HCT116 (cell line): ENCODE measurements at regions not wholly inside any gene's neighbourhood (a gene's known extent, or its start where the extent isn't known, plus 50 kb on each side); places are given as distances from the start of the nearest gene placed in this dataset.

Experiments used
- ATAC-seq: fragments of 200-7000 bp; cut with Tn5 transposase; 2 replicates; pipeline ENCODE4 v1.9.1; 2020; ENCODE audit warnings: mild to moderate bottlenecking, moderate library complexity
- BruUV-seq: library from RNA; stranded (reverse); fragments of 400-500 nt; replicated peaks from 2 replicates; lab custom pipeline; 2021; lab: Mats Ljungman, UMichigan
- CTCF ChIA-PET: fragments of 300-600 bp; sonication (Branson Sonifier 250); formaldehyde crosslinking; loops from one replicate; lab custom pipeline; 2021; ENCODE audit warnings: antibody characterized with exemption; lab: Charles Lee
- POLR2A ChIA-PET: fragments of 300-600, 350-600 bp; sonication (Branson Sonifier 250); formaldehyde crosslinking; loops from one replicate; lab custom pipeline; 2021; ENCODE audit warnings: antibody characterized with exemption; lab: Charles Lee
- RAD21 ChIA-PET, 2 experiments: fragments of 300-600 bp; sonication (Branson Sonifier 250); formaldehyde crosslinking; loops; one replicate each; lab custom pipeline; 2023; ENCODE audit warnings: low total read pairs in 2 of 2; ENCODE audit not compliant: uncharacterized antibody in 2 of 2, unreplicated experiment in 2 of 2, low non-redundant PET in 1 of 2; lab: Charles Lee
- DNase-seq: peaks from one replicate; pipeline ENCODE4 v3.0.0-alpha.2; 2010; ENCODE audit warnings: low read depth, low spot score
- H2AFZ ChIP-seq: fragments of 200-600 bp; shearing (Covaris generic), sonication (generic); 2 replicates; pipeline ENCODE4 v1.6.1; 2017; ENCODE audit warnings: low read depth, mixed run types, mixed read lengths, antibody characterized with exemption, low read length; ENCODE audit not compliant: poor library complexity, severe bottlenecking
- H3K27ac ChIP-seq: 2 replicates; pipeline ENCODE4 v1.5.1; 2012; ENCODE audit warnings: low read depth, low read length
- H3K27me3 ChIP-seq: fragments of 200-600 bp; sonication (generic); 2 replicates; pipeline ENCODE4 v1.6.1; 2016; ENCODE audit warnings: mixed run types, low read length, mixed read lengths; ENCODE audit not compliant: insufficient read depth
- H3K36me3 ChIP-seq, 2 experiments: fragments of 200-500 bp in 1 of 2; fragments of 200-600 bp in 1 of 2; sonication (Bioruptor generic) in 1 of 2; sonication (generic) in 1 of 2; 2 replicates each; pipeline versions ENCODE4 v1.5.1 to v1.6.1; 2014 to 2016; ENCODE audit warnings: low read length in 2 of 2, inconsistent platforms in 1 of 2, mixed read lengths in 1 of 2, mixed run types in 1 of 2; ENCODE audit not compliant: insufficient read depth in 2 of 2, control insufficient read depth in 1 of 2
- H3K4me1 ChIP-seq, 2 experiments: fragments of 200-600 bp in 1 of 2; sonication (generic) in 1 of 2; 2 replicates each; pipeline versions ENCODE4 v1.5.1 to v1.6.1; 2012 to 2017; ENCODE audit warnings: low read length in 2 of 2, inconsistent platforms in 1 of 2, mild to moderate bottlenecking in 1 of 2, mixed read lengths in 1 of 2, mixed run types in 1 of 2, moderate library complexity in 1 of 2; ENCODE audit not compliant: insufficient read depth in 2 of 2, control insufficient read depth in 1 of 2
- H3K4me2 ChIP-seq: fragments of 200-600 bp; sonication (generic); 2 replicates; pipeline ENCODE4 v1.6.1; 2017; ENCODE audit warnings: mixed run types, low read length, mixed read lengths
- H3K4me3 ChIP-seq, 2 experiments: fragments of 200-600 bp in 1 of 2; sonication (generic) in 1 of 2; replicated peaks in 1 of 2; 2 replicates each; pipeline ENCODE4 v1.5.1; 2011 to 2016; ENCODE audit warnings: low read length in 2 of 2, control low read depth in 1 of 2, low read depth in 1 of 2, mild to moderate bottlenecking in 1 of 2, mixed read lengths in 1 of 2, mixed run types in 1 of 2
- H3K79me2 ChIP-seq: fragments of 200-600 bp; sonication (generic); 2 replicates; pipeline ENCODE4 v1.6.1; 2017; ENCODE audit warnings: mild to moderate bottlenecking, mixed run types, low read length, moderate library complexity, mixed read lengths; ENCODE audit not compliant: insufficient read depth
- H3K9ac ChIP-seq: fragments of 200-600 bp; sonication (generic); 2 replicates; pipeline ENCODE4 v1.6.1; 2016; ENCODE audit warnings: low read length, mixed read lengths
- H3K9me2 ChIP-seq: fragments of 200-600 bp; sonication (generic), shearing (Covaris generic); 2 replicates; pipeline ENCODE4 v1.6.1; 2017; ENCODE audit warnings: mixed run types, mild to moderate bottlenecking, moderate library complexity; ENCODE audit not compliant: insufficient read depth
- H3K9me3 ChIP-seq, 2 experiments: fragments of 200-500 bp in 1 of 2; fragments of 200-600 bp in 1 of 2; sonication (Bioruptor generic) in 1 of 2; sonication (generic) in 1 of 2; 2 replicates each; pipeline ENCODE4 v1.6.1; 2014 to 2017; ENCODE audit warnings: low read length in 2 of 2, mixed read lengths in 2 of 2, inconsistent platforms in 1 of 2, low read depth in 1 of 2, mild to moderate bottlenecking in 1 of 2, mixed run types in 1 of 2, moderate library complexity in 1 of 2; ENCODE audit not compliant: control insufficient read depth in 1 of 2, insufficient read depth in 1 of 2
- H4K20me1 ChIP-seq: fragments of 200-600 bp; sonication (generic), shearing (Covaris generic); 2 replicates; pipeline ENCODE4 v1.6.1; 2017; ENCODE audit warnings: mixed run types, mild to moderate bottlenecking, moderate library complexity; ENCODE audit not compliant: insufficient read depth
- CBX3 ChIP-seq: IDR thresholded peaks from 2 replicates; pipeline ENCODE4 v1.6.1; 2012; ENCODE audit warnings: low read depth
- CEBPB ChIP-seq: IDR thresholded peaks from 2 replicates; pipeline ENCODE4 v1.6.1; 2012; ENCODE audit warnings: low read depth
- CTCF ChIP-seq, 3 experiments: fragments of 200-600 bp in 1 of 3; sonication (generic) in 1 of 3; IDR thresholded peaks in 2 of 3; conservative IDR thresholded peaks in 1 of 3; 2 replicates each; pipeline ENCODE4 v1.5.1; 2012 to 2017; ENCODE audit warnings: low read depth in 2 of 3, low read length in 2 of 3, antibody characterized with exemption in 1 of 3, borderline replicate concordance in 1 of 3, control low read depth in 1 of 3, mild to moderate bottlenecking in 1 of 3, mixed read lengths in 1 of 3, mixed run types in 1 of 3, moderate library complexity in 1 of 3; ENCODE audit not compliant: insufficient read depth in 1 of 3
- EGR1 ChIP-seq: IDR thresholded peaks from 2 replicates; pipeline ENCODE4 v1.6.1; 2012; ENCODE audit warnings: low read depth
- ELF1 ChIP-seq: IDR thresholded peaks from 2 replicates; pipeline ENCODE4 v1.6.1; 2012; ENCODE audit warnings: low read depth, borderline replicate concordance
- EZH2phosphoT487 ChIP-seq: fragments of 200-600 bp; IDR thresholded peaks from 2 replicates; pipeline ENCODE4 v1.6.1; 2018; ENCODE audit warnings: antibody characterized with exemption, borderline replicate concordance
- FOSL1 ChIP-seq: IDR thresholded peaks from 2 replicates; pipeline ENCODE4 v1.6.1; 2012; ENCODE audit warnings: low read depth
- JUND ChIP-seq: IDR thresholded peaks from 2 replicates; pipeline ENCODE4 v1.6.1; 2012
- RAD21 ChIP-seq: IDR thresholded peaks from 2 replicates; pipeline ENCODE4 v1.6.1; 2012; ENCODE audit warnings: low read depth, mild to moderate bottlenecking
- SIN3A ChIP-seq: IDR thresholded peaks from 2 replicates; pipeline ENCODE4 v1.6.1; 2012; ENCODE audit warnings: low read depth
- SP1 ChIP-seq: IDR thresholded peaks from 2 replicates; pipeline ENCODE4 v1.6.1; 2012; ENCODE audit warnings: low read depth
- ZBTB33 ChIP-seq: IDR thresholded peaks from 2 replicates; pipeline ENCODE4 v1.6.1; 2011; ENCODE audit warnings: mild to moderate bottlenecking, low read length, moderate library complexity; ENCODE audit not compliant: insufficient replicate concordance; ENCODE audit errors: extremely low read depth
- ZNF274 ChIP-seq: fragments of 200-500 bp; sonication (Bioruptor generic); IDR thresholded peaks from 2 replicates; pipeline ENCODE4 v1.6.1; 2014; ENCODE audit warnings: mild to moderate bottlenecking, low read depth, low read length, inconsistent platforms
- intact Hi-C: fragments of 100-400 bp; cut with micrococcal nuclease; formaldehyde crosslinking; loops from 2 replicates; pipeline ENCODE4 v1.10.0; 2022

DNA sequence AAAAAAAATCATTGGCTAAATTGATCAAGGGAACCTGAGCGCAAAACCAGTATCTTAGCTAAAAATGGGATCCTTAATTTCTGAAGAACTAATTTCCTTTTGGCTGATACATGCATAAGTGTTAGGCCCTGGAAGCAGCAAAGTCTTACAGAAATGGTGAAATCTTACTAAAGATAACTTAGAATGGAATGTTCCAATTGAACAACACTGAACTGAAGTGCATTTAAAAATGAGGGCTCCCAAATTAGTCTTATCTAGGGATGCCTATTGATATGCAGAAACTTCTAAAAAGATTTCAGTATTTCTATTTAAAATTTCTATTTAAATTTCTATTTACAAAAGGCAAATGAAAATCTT is 120.7 kb upstream of the BANK1 start:
- POLR2A ChIA-PET: no interaction called here
- H3K4me3 ChIP-seq: no peak overlapping the region
- TF ChIP-seq EGR1 (no peak), FOSL1 (no peak), CEBPB (no peak), EZH2phosphoT487 (no peak), CTCF (IDR thresholded peaks at IDR 0.05 in 2 of 3, conservative IDR thresholded peaks at IDR 0.05 in 1 of 3; ENCODE audit: borderline replicate concordance in 1 of 3, insufficient read depth in 1 of 3, low read depth in 2 of 3, low read length in 2 of 3) (no peak), JUND (no peak), RAD21 (no peak)
- H3K36me3 ChIP-seq: no peaks in the 10 kb centered on the region
- H3K27ac ChIP-seq: no peak overlapping the region
- H3K27me3 ChIP-seq: no peaks in the 10 kb centered on the region
- no peaks in the 10 kb centered on the region for H4K20me1 ChIP-seq
- no peak for ATAC-seq
- DNase-seq: no peak
- intact Hi-C loops: no loop called here
- BruUV-seq: no TSS peak
- H3K9ac ChIP-seq: no peak overlapping the region
- RAD21 ChIA-PET: no interaction called here
- no peaks in the 10 kb centered on the region for H3K9me2 ChIP-seq
- H3K4me1 ChIP-seq: no peaks in the 10 kb centered on the region
- no peaks in the 10 kb centered on the region for H3K79me2 ChIP-seq
- no peak overlapping the region for H2AFZ ChIP-seq
- H3K4me2 ChIP-seq: no peak overlapping the region
- H3K9me3 ChIP-seq: no peaks in the 10 kb centered on the region
- CTCF ChIA-PET: no interaction called here

DNA sequence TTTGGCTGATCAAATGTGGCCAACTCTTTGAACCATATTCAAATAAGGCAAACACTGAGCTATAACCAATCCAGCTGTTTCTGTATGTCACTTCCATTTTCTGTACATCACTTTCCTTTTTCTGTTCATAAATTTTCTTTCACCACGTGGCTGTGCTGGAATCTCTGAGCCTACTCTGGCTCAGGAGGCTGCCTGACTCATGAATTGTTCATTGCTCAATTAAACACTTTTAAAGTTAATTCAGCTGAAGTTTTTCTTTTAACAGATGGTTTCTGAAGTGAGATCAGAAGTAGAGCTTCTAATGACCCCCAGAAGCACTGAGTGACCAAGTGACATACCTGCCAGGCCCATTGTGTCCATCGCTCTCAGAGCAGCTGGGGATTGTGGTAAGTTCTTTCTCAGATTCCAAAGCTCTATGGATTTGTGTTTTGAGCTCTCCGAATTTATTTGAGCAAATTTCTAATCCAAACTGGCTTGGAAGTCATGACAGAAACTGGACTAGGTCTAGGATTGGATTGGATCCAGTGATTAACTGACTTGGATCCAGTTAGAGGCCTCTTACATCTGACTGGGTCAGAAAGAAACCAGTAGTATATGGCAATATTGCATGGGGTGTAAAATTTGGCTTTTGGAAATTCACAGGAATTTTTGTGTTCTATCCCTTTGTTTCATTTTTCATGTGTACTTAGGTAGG is 121.2 kb upstream of the BANK1 start:
- no peaks in the 10 kb centered on the region for H3K27me3 ChIP-seq
- ATAC-seq: no peak
- ChIA-PET RAD21 (no interaction called here), CTCF (no interaction called here), POLR2A (no interaction called here)
- no peak overlapping the region for H3K4me3 ChIP-seq
- no peak overlapping the region for H3K4me2 ChIP-seq
- no peak overlapping the region for H2AFZ ChIP-seq
- no peak overlapping the region for H3K9ac ChIP-seq
- H4K20me1 ChIP-seq: no peaks in the 10 kb centered on the region
- no peaks in the 10 kb centered on the region for H3K9me3 ChIP-seq
- no peaks in the 10 kb centered on the region for H3K4me1 ChIP-seq
- no peaks in the 10 kb centered on the region for H3K9me2 ChIP-seq
- no TSS peak for BruUV-seq
- intact Hi-C loops: no loop called here
- no peaks in the 10 kb centered on the region for H3K79me2 ChIP-seq
- H3K36me3 ChIP-seq: no peaks in the 10 kb centered on the region
- no peak overlapping the region for H3K27ac ChIP-seq
- no peak for DNase-seq
- TF ChIP-seq ZBTB33 (no peak), CBX3 (no peak), RAD21 (no peak), CTCF (IDR thresholded peaks at IDR 0.05 in 2 of 3, conservative IDR thresholded peaks at IDR 0.05 in 1 of 3; ENCODE audit: borderline replicate concordance in 1 of 3, insufficient read depth in 1 of 3, low read depth in 2 of 3, low read length in 2 of 3) (no peak), ZNF274 (no peak), FOSL1 (no peak), SP1 (no peak), EGR1 (no peak), EZH2phosphoT487 (no peak), SIN3A (no peak), CEBPB (no peak), ELF1 (no peak)
